AG10803 (cell line): ENCODE measurements at regions not wholly inside any gene's neighbourhood (a gene's known extent, or its start where the extent isn't known, plus 50 kb on each side); places are given as distances from the start of the nearest gene placed in this dataset.

Experiments used
- DNase-seq: peaks from one replicate; pipeline ENCODE4 v3.0.0; 2010; ENCODE audit warnings: low read depth
- H3K4me3 ChIP-seq: 2 replicates; pipeline ENCODE4 v1.5.1; 2011; ENCODE audit warnings: mild to moderate bottlenecking, low read length, control low read depth
- CTCF ChIP-seq: conservative IDR thresholded peaks from 2 replicates; pipeline ENCODE4 v1.5.1; 2011; ENCODE audit warnings: mild to moderate bottlenecking, low read length, control low read depth, inconsistent platforms

DNA sequence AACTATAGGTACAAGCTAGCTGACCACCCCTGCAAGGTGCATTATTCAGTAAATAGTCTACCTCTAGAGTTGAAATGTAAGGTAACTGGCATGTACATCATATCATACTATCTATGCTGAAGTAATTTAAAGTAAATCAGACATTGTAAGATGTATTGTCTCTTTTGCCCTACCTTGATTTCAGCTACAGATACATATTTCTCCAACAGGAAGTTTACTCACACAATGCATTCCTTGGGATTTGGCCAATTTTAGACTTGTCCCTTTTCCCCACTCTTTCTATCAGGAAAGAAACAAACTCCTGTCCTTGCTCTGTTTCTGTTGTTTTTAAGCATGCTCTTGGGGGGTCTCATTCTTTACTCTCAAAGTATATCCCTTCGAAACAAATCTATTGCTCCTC is 58.5 kb upstream of the TSLP start:
- no peak for TF ChIP-seq CTCF
- DNase-seq, result no peak
- H3K4me3 ChIP-seq, result no peak overlapping the region

- H3K4me3 ChIP-seq, result no peak overlapping the region
- no peak for DNase-seq
- TF ChIP-seq CTCF, result no peak
Measured at GRCh38 chr5:111016801-111017200, 54.7 kb upstream of the TSLP start.

DNA sequence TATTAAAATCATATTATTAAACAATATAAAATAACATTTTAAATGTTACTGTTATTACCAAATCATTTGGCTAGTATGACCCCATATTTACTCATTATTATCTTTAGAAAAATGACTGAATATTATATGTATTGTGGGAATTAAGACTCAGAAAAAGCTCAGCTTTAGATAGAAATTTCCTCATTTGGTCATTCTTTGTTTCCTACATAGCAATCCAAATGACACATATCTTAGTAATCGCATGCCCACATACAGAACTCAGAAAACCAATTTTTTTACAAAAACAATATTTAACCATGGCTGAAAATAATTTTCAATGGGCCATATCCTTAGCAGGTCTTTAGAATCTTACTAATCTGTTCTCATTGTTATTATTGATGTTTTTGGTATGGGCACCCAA is 53.8 kb upstream of the TSLP start:
- no peak for TF ChIP-seq CTCF

More for the DNA sequence above, 53.8 kb upstream of the TSLP start:
- no peak overlapping the region for H3K4me3 ChIP-seq
- no peak for DNase-seq
